Bronchial epithelial cell (primary cell): ENCODE measurements at regions not wholly inside any gene's neighbourhood (a gene's known extent, or its start where the extent isn't known, plus 50 kb on each side); places are given as distances from the start of the nearest gene placed in this dataset.
A peak's percentile ranks its signal among the peaks of the same experiment; 100 is the strongest.

Source experiments
- DNase-seq: peaks from one replicate; pipeline ENCODE4 v3.0.0-alpha.2; 2010; ENCODE audit warnings: low read depth
- FAIRE-seq: peaks from 2 replicates; lab custom pipeline; 2011; peaks lifted over from hg19 to GRCh38; lab: Jason Lieb, UNC
- H3K27me3 ChIP-seq: 2 replicates; pipeline ENCODE4 v1.5.1; 2011; ENCODE audit warnings: low read length; ENCODE audit not compliant: control insufficient read depth, insufficient read depth
- H3K36me3 ChIP-seq: 2 replicates; pipeline ENCODE4 v1.5.1; 2011; ENCODE audit warnings: low read length; ENCODE audit not compliant: control insufficient read depth, insufficient read depth
- H3K4me3 ChIP-seq: 2 replicates; pipeline ENCODE4 v1.5.1; 2011; ENCODE audit warnings: mild to moderate bottlenecking, low read depth, low read length, control low read depth
- CTCF ChIP-seq: IDR thresholded peaks from 2 replicates; pipeline ENCODE4 v1.5.1; 2011; ENCODE audit warnings: mild to moderate bottlenecking, moderate library complexity, low read length, control low read depth, inconsistent platforms; ENCODE audit not compliant: insufficient read depth, severe bottlenecking

- TF ChIP-seq CTCF: no peak
- Histone ChIP-seq H3K27me3 (no peaks in the 10 kb centered on the region), H3K4me3 (no peak overlapping the region), H3K36me3 (no peaks in the 10 kb centered on the region)
- FAIRE-seq (no peak), DNase-seq (peak; percentile 44)
Measured at GRCh38 chr12:126895951-126896913, 1370.7 kb upstream of the TMEM132C start.

- H3K36me3 ChIP-seq: no peaks in the 10 kb centered on the region
- TF ChIP-seq CTCF: no peak
- no peak for DNase-seq
- H3K27me3 ChIP-seq: no peaks in the 10 kb centered on the region
- no peak for FAIRE-seq
- no peak overlapping the region for H3K4me3 ChIP-seq
Measured at GRCh38 chr12:126897102-126897501, 1369.9 kb upstream of the TMEM132C start.

- no peak for TF ChIP-seq CTCF
- no peak for DNase-seq
- no peak for FAIRE-seq
- Histone ChIP-seq H3K4me3 (no peak overlapping the region), H3K36me3 (no peaks in the 10 kb centered on the region), H3K27me3 (no peaks in the 10 kb centered on the region)
Measured at GRCh38 chr12:126897778-126898177, 1369.2 kb upstream of the TMEM132C start.

GRCh38 chr12:126898562-126898961 lies 1368.4 kb upstream of the TMEM132C start:
- Histone ChIP-seq H3K36me3 (no peaks in the 10 kb centered on the region), H3K4me3 (no peak overlapping the region), H3K27me3 (no peaks in the 10 kb centered on the region)
- FAIRE-seq (no peak), DNase-seq (no peak)
- no peak for TF ChIP-seq CTCF

- DNase-seq: no peak
- TF ChIP-seq CTCF: no peak
- H3K4me3 ChIP-seq: no peak overlapping the region
- no peaks in the 10 kb centered on the region for H3K36me3 ChIP-seq
- no peaks in the 10 kb centered on the region for H3K27me3 ChIP-seq
- FAIRE-seq: no peak
Measured at GRCh38 chr12:126899926-126900792, 1366.8 kb upstream of the TMEM132C start.
